NCI-H524 treated with DMSO at 0.1 percent for 48 hours (cell line): ENCODE measurements at regions not wholly inside any gene's neighbourhood (a gene's known extent, or its start where the extent isn't known, plus 50 kb on each side); places are given as distances from the start of the nearest gene placed in this dataset.

Source experiments
- DNase-seq: peaks from one replicate; lab custom pipeline; 2025; lab: John Stamatoyannopoulos, UW

DNA sequence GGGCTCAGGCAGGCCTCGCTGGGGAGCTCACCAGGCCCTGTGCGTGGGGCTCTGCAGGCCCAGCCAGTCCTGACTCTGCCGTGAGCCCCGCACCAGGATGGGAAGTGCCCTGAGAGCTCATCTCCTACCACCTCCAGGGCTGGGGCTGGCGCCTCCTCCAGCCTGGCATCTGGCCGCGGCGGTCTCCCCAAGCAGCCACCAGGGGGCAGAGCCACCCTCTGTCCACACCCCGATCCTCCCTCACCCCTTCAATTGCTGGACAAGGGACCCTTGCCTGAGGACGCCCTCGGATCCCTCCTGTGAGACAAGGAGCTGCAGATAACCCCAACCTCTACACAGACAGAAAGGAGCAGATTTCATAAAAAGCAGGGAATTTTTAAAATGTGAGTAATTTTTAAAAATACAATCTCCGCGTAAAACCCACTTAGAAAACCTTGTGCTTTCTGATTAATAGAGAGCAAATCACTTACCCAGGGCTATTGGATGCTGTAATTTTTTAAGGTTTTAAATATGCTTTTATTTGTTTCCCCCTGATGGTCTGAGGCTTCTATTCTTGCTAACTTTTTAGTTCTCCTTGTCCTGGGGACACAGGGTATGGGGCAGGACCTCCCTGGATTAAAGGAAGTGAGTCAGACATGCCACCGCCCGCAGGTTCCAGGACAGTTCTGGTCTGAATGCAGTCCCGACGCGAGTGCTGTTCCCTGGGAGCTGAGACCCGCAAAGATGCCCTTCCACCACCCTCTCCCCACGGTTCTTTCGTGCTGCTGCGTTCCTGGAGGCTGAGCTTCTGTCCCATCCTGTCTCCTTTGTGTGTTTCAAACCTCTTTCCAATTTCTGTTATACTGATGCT, 52.3 kb upstream of the CHRNA7 start:
- no peak for DNase-seq
